ENCODE measurements at regions not wholly inside any gene's neighbourhood (a gene's known extent, or its start where the extent isn't known, plus 50 kb on each side); places are given as distances from the start of the nearest gene placed in this dataset.

- DNase-seq: no peak
- ATAC-seq: no peak
- Mint-ChIP-seq H3K9me3 (peaks cover 5% of the 10 kb centered on the region), H3K4me3 (no peak overlapping the region), H3K27ac (no peak overlapping the region), H3K27me3 (peaks cover 7% of the 10 kb centered on the region), H3K4me1 (no peaks in the 10 kb centered on the region), H3K36me3 (ENCODE audit: low read depth) (no peaks in the 10 kb centered on the region)
Observed at GRCh38 chr4:128615197-128615596, 194.3 kb upstream of the JADE1 start.

DNA sequence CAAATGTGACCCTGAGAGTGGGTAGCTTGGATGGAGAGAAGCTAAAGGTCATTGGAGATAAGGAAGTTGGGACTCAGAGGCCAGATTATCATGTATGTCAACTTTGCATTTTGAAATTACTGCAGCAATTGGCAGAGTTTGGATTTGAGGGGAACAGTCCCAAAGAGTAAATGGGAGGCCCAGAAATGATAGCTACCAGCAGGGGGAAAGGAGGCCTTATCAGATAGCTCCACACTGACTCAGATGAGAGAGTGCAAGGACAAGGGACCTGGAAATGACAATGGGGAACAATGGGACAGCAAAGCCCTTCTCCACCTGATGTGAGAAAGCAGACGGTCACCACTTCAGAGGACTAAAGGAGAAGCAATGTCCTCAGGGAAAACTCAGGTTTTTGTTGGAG lies 201.5 kb upstream of the JADE1 start:
- DNase-seq: no peak
- H3K27me3 Mint-ChIP-seq: peaks cover 2% of the 10 kb centered on the region
- H3K36me3 Mint-ChIP-seq (ENCODE audit: low read depth): no peaks in the 10 kb centered on the region
- ATAC-seq: no peak
- no peaks in the 10 kb centered on the region for H3K9me3 Mint-ChIP-seq
- H3K4me1 Mint-ChIP-seq: no peaks in the 10 kb centered on the region
- no peak overlapping the region for H3K4me3 Mint-ChIP-seq
- H3K27ac Mint-ChIP-seq: no peak overlapping the region

DNA sequence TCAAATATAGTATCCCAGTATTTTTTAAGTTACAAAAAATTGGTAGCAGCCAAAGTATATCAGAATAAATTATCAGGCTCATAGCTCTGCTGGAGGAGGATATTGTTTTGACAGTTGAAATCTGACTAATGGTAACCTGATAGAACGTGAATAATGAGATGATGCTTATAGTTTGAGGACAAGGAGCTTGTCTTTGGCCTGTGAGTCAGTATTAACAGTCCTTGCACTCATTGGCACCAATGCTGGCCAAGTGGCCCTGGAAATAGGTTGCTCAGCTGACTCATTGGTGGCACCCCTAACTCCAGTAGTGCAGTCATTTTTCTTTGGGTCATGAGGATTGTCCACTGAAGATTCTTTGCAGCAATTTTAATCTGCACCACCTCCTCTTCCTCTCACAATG lies 203.3 kb upstream of the JADE1 start:
- H3K4me1 Mint-ChIP-seq: no peaks in the 10 kb centered on the region
- no peak for DNase-seq
- H3K27me3 Mint-ChIP-seq: no peaks in the 10 kb centered on the region
- no peak overlapping the region for H3K4me3 Mint-ChIP-seq
- H3K27ac Mint-ChIP-seq: no peak overlapping the region
- H3K36me3 Mint-ChIP-seq (ENCODE audit: low read depth): no peaks in the 10 kb centered on the region
- H3K9me3 Mint-ChIP-seq: no peaks in the 10 kb centered on the region
- ATAC-seq: no peak

- H3K4me1 Mint-ChIP-seq: no peaks in the 10 kb centered on the region
- H3K27ac Mint-ChIP-seq: no peak overlapping the region
- ATAC-seq: no peak
- H3K27me3 Mint-ChIP-seq: no peaks in the 10 kb centered on the region
- no peak overlapping the region for H3K4me3 Mint-ChIP-seq
- H3K9me3 Mint-ChIP-seq: no peaks in the 10 kb centered on the region
- DNase-seq: no peak
- no peaks in the 10 kb centered on the region for H3K36me3 Mint-ChIP-seq (ENCODE audit: low read depth)
Observed at GRCh38 chr4:128604840-128605239, 204.7 kb upstream of the JADE1 start.

DNA sequence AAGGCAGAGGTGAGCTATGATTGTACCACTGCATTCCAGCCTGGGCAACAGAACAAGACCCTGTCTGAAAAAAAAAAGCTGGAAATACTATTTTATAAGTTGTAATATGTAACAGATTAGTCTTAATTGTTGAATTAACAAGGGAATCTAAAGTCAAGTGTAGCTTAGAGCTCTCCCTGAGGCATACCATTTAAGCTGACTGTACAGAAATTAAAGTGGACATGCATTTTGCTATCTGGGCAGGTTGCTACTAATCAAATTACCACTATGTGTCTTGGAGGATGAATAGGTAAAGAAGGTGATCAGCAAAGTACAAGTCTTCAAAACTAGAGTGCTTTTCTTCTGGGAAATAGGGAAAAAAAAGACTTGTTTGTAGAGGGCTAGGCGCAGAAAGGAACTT lies 205.3 kb upstream of the JADE1 start:
- Mint-ChIP-seq H3K27ac (no peak overlapping the region), H3K36me3 (ENCODE audit: low read depth) (no peaks in the 10 kb centered on the region), H3K4me3 (no peak overlapping the region), H3K9me3 (no peaks in the 10 kb centered on the region), H3K4me1 (no peaks in the 10 kb centered on the region), H3K27me3 (no peaks in the 10 kb centered on the region)
- no peak for DNase-seq
- ATAC-seq: no peak

GRCh38 chr4:128603081-128603480 lies 206.4 kb upstream of the JADE1 start:
- no peaks in the 10 kb centered on the region for H3K4me1 Mint-ChIP-seq
- H3K27ac Mint-ChIP-seq: no peak overlapping the region
- ATAC-seq (no peak), DNase-seq (no peak)
- no peaks in the 10 kb centered on the region for H3K27me3 Mint-ChIP-seq
- no peaks in the 10 kb centered on the region for H3K9me3 Mint-ChIP-seq
- no peaks in the 10 kb centered on the region for H3K36me3 Mint-ChIP-seq (ENCODE audit: low read depth)
- no peak overlapping the region for H3K4me3 Mint-ChIP-seq

DNA sequence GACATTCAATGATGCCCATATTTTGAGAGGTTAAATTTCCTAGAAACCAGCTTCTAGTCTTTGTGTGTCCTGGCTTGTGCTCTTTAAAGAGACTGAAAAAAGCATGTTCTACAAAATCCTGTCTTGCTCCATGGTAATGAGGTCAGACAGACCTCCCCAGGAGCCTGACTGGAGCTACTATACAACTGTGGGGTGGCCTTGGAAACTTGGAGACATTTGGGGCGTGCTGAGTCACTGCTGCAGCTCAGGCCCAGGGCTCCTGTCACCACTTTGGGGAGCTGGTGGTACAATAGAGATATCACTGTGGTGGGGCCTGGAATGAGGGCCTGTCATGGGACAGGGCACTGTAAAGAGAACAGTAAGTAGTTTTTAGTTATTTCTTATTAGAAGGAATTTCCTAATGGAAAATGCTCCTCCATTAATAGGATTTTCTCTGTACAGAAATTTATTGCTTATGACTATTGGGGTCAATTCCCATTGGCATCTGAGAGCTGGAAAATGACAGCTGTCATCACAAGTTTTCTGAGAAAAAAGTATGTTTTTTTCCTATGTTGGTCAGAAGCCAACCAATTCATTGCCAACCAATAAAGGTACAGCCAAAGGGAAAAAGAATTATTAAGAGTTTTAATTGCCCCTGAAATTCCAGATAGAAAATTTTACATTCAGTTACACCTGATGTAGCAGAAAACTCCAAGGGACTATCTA lies 207.4 kb upstream of the JADE1 start:
- no peaks in the 10 kb centered on the region for H3K4me1 Mint-ChIP-seq
- no peak overlapping the region for H3K27ac Mint-ChIP-seq
- H3K4me3 Mint-ChIP-seq: no peak overlapping the region
- DNase-seq (no peak), ATAC-seq (no peak)
- H3K9me3 Mint-ChIP-seq: no peaks in the 10 kb centered on the region
- H3K27me3 Mint-ChIP-seq: no peaks in the 10 kb centered on the region
- no peaks in the 10 kb centered on the region for H3K36me3 Mint-ChIP-seq (ENCODE audit: low read depth)

- peaks cover 6% of the 10 kb centered on the region for H3K9me3 Mint-ChIP-seq
- no peaks in the 10 kb centered on the region for H3K36me3 Mint-ChIP-seq (ENCODE audit: low read depth)
- H3K27ac Mint-ChIP-seq: no peak overlapping the region
- H3K4me3 Mint-ChIP-seq: no peak overlapping the region
- ATAC-seq: no peak
- no peaks in the 10 kb centered on the region for H3K4me1 Mint-ChIP-seq
- no peaks in the 10 kb centered on the region for H3K27me3 Mint-ChIP-seq
- no peak for DNase-seq
Observed at GRCh38 chr4:128600996-128601871, 208.3 kb upstream of the JADE1 start.

DNA sequence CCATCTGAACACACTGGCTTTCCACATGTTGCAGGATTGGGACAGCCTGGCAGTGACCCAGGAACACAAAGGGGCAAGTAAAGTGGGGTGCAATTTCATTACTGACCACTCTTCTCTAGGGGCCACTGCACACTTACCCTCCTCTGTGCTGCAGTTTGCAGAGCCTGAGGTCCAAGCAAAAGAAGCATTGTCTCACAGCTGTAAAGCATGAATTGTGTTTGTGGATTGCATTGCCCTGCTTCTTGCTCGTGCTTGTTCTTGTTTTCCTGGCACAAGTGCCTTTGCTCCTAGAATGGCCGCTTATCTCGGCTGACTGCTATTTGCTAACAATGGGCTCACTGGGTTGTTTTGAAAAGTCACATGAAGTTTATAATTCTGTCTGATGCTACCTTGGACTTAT lies 209.1 kb upstream of the JADE1 start:
- Mint-ChIP-seq H3K27ac (no peak overlapping the region), H3K36me3 (ENCODE audit: low read depth) (no peaks in the 10 kb centered on the region), H3K4me1 (no peaks in the 10 kb centered on the region), H3K27me3 (no peaks in the 10 kb centered on the region), H3K9me3 (peaks cover 7% of the 10 kb centered on the region), H3K4me3 (no peak overlapping the region)
- ATAC-seq (no peak), DNase-seq (no peak)

DNA sequence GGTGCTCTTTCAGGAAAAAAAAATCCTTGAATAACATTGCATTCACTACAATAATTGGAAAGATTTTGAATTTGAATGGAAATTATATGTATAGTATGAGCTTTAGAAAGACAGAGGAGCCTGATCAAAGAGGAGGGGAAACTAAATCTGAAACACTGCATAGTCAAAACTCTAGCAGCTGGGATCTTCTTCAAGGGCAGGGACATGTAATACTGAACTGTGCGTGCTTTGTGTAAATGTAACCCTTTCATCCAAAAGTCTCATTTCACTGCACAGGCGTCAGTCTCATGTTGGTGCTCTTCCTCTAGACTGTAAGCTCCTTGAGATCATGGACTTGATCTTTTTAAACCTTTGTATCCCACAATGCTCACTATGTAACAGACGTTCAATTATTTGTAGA lies 212.0 kb upstream of the JADE1 start:
- Mint-ChIP-seq H3K4me3 (no peak overlapping the region), H3K27me3 (no peaks in the 10 kb centered on the region), H3K36me3 (ENCODE audit: low read depth) (no peaks in the 10 kb centered on the region), H3K9me3 (peaks cover 7% of the 10 kb centered on the region), H3K4me1 (no peaks in the 10 kb centered on the region), H3K27ac (no peak overlapping the region)
- DNase-seq (no peak), ATAC-seq (no peak)

DNA sequence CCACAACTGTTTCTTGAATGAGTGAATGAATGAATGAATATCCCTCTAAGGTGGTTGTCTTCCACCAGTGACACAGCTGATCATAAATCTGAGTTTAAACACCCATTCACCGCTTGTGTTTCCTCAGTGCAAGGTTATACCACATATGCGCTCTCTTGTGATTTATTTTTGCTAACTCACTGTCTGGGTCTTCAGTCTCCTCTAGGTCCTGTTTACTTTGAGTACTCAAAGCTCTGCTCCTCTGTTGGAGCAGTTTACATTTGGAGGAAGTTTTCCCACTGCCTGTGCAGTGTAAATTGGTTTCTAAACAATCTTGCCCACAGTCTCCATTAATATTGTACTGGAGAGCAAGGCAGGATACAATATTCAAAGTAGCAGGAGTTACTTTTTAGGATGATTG lies 212.6 kb upstream of the JADE1 start:
- Mint-ChIP-seq H3K27me3 (no peaks in the 10 kb centered on the region), H3K4me1 (no peaks in the 10 kb centered on the region), H3K4me3 (no peak overlapping the region), H3K27ac (no peak overlapping the region), H3K36me3 (ENCODE audit: low read depth) (no peaks in the 10 kb centered on the region), H3K9me3 (peaks cover 7% of the 10 kb centered on the region)
- no peak for ATAC-seq
- DNase-seq: no peak

- H3K27ac Mint-ChIP-seq: no peak overlapping the region
- peaks cover 7% of the 10 kb centered on the region for H3K9me3 Mint-ChIP-seq
- ATAC-seq: no peak
- no peaks in the 10 kb centered on the region for H3K4me1 Mint-ChIP-seq
- no peaks in the 10 kb centered on the region for H3K36me3 Mint-ChIP-seq (ENCODE audit: low read depth)
- H3K27me3 Mint-ChIP-seq: no peaks in the 10 kb centered on the region
- DNase-seq: no peak
- H3K4me3 Mint-ChIP-seq: no peak overlapping the region
Observed at GRCh38 chr4:128596115-128596514, 213.4 kb upstream of the JADE1 start.

DNA sequence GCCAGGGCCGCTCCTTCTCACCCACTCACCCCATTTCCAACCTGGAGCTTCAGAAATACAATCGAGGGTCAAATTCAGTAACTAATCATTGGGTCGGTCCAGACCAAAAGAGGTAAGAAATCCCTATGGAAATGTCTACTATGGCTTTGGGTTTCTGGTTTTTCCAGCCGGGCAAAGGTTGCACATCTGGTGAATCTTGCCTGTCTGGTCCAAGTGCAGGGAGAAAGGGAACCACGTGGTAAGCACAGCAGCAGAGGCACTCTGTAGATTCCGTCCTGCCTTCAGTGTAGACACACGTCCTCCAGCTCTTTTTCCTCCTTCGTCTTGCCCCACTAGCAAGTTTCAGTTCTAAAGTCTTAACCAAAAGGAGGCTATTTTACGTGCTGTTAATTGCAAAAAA lies 218.0 kb upstream of the JADE1 start:
- no peaks in the 10 kb centered on the region for H3K36me3 Mint-ChIP-seq (ENCODE audit: low read depth)
- H3K27ac Mint-ChIP-seq: no peak overlapping the region
- H3K4me3 Mint-ChIP-seq: no peak overlapping the region

DNA sequence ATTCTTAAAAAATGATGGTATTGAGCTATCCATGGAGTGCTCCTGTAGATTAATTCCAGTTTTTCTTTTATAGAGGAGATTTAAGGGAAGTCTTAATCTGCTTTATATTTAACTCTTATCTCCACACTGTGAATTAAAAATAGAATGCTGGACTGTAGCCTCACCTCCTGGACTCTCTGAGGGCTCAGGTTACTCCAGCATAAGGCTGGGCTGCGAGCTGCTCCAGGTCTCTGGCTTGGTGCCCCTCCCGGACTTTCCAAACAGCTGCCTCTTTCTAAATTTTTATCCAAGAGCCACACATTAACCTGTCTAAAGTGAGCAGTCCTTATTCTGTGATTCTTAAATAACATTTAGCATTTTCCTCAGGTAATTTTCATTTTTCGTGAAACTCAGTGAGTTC lies 218.7 kb upstream of the JADE1 start:
- ATAC-seq (no peak), DNase-seq (no peak)
- Mint-ChIP-seq H3K27me3 (no peaks in the 10 kb centered on the region), H3K4me3 (no peak overlapping the region), H3K9me3 (no peaks in the 10 kb centered on the region), H3K36me3 (ENCODE audit: low read depth) (no peaks in the 10 kb centered on the region), H3K27ac (no peak overlapping the region), H3K4me1 (no peaks in the 10 kb centered on the region)

More for the DNA sequence above, 218.0 kb upstream of the JADE1 start:
- Mint-ChIP-seq H3K4me1 (no peaks in the 10 kb centered on the region), H3K27me3 (no peaks in the 10 kb centered on the region), H3K9me3 (peaks cover 3% of the 10 kb centered on the region)
- ATAC-seq: no peak
- DNase-seq: no peak

DNA sequence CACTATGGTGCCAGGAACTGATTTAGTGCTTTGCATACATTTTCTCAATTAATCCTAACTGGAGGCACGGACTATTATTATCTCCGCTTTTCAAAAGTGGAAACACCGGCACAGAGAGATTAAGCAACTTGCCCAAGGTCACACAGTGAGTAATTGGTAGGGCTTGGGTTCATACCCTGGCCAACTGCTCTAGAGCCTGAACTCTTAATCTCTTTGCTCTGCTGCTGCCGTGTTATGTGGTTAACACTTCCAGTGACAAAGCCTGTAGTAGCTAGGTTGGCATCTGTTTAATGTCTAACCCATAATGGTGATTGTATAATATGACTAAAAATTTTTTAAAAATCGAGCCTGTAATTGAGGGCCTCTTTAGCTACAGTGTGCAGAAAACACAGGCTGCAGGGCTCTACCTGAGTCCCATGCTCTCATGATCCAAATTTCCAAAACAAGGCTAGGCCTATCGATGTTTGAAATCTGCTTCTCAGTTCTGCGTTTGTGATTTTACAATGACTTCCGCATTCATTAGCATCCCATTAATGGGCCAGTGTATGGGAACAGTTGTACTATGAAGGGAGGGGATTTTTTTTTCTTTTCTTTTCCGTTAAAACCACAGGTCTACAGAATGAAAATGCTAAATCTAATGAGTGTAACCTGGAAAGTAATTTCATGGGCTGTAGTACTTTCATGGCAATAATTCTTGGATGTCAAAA lies 219.3 kb upstream of the JADE1 start:
- Mint-ChIP-seq H3K9me3 (no peaks in the 10 kb centered on the region), H3K27ac (no peak overlapping the region), H3K27me3 (no peaks in the 10 kb centered on the region), H3K4me1 (no peaks in the 10 kb centered on the region), H3K36me3 (ENCODE audit: low read depth) (no peaks in the 10 kb centered on the region), H3K4me3 (no peak overlapping the region)
- no peak for ATAC-seq
- no peak for DNase-seq

Measured in activated naive CD8-positive, alpha-beta T cell treated with anti-CD3 and anti-CD28 coated beads, Interleukin-2, amount 50 U/mL, for 24 hours (primary cell).